NCI-H1417 (cell line): ENCODE measurements at regions not wholly inside any gene's neighbourhood (a gene's known extent, or its start where the extent isn't known, plus 50 kb on each side); places are given as distances from the start of the nearest gene placed in this dataset.
"Not testable (repeated sequence)": the region's sequence is repeated elsewhere in the genome, so short reads cannot be mapped to it uniquely, and the experiment has no call there.

Experiments used
- DNase-seq, 3 experiments: peaks; one replicate each; lab custom pipeline; 2025; lab: John Stamatoyannopoulos, UW

DNA sequence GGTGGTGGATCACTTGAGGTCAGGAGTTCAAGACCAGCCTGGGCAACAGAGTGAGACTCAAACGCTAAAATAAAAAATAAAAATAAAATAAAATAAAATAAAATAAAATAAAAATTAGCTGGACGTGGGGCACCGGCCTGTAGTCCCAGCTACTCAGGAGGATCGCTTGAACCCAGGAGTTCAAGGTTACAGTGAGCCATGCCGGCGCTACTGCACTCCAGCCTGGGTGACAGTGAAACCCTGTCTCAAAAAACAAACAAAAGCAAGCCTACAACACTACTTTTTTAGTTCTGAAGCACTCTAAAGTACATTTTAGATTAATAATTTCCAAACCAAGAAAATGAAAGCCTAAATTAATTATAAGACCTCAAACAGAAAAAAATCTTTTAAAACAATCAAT, 56.2 kb upstream of the ZSCAN2 start:
- DNase-seq: not testable (repeated sequence)

DNA sequence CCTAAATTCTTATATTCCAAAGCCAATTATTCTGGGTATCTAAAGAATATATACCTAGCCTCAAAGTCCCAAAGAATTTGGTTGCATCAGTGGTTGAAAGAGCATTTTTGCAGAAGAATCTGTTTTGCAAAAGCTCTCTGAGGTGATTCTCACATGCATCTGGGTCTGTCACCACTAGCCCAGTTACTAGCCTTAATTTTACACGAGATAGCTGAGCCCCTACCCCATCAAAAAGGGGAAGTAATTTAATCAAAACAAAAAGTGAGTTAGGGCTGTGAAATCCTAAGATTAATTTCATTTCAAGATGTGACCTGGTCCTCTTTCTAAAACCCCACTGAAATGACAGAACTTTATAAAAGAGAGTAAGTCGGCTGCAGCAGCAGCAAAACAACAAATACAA, 53.7 kb upstream of the ZSCAN2 start:
- not testable (repeated sequence) for DNase-seq

DNA sequence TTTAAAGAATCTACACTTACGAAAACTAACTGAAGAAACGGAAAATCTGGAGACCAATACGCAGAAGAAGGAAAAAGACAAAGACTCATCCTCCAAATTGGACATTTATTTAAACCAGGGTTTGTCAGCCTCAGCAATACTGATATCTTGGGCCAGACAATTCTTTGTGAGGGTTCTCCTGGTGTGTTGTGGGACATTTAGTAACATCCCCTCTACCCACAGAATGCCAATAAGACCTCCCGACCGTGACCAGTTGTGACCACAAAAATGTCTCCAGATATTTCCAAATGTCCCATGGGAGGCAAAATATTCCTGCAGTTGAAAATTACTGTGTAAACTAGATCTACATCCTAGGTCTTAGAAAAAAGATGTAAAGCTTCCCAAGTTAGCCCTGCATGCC, 50.3 kb upstream of the ZSCAN2 start:
- DNase-seq: not testable (repeated sequence)
